ENCODE measurements at regions not wholly inside any gene's neighbourhood (a gene's known extent, or its start where the extent isn't known, plus 50 kb on each side); places are given as distances from the start of the nearest gene placed in this dataset.

DNA sequence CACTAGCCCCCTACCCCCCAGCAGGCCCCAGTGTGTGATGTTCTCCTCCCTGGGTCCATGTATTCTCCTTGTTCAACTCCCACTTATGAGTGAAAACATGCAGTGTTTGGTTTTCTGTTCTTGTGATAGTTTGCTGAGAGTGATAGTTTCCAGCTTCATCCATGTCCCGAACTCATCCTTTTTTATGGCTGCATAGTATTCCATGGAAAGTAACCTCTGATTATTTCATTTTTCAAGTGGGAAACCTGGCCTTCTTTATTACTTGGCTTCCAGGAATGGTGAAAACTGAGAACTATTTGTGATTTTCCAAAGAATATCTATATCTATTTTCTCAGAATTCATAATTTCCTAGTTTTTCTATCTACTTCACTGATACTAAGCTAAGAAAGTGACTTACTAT lies 235.0 kb downstream of the MTERF1 start:
- Histone ChIP-seq H3K27me3 (no peaks in the 10 kb centered on the region), H3K9me3 (no peaks in the 10 kb centered on the region), H3K27ac (no peak overlapping the region), H3K4me1 (no peaks in the 10 kb centered on the region), H3K36me3 (no peaks in the 10 kb centered on the region), H3K4me3 (no peak overlapping the region)
- no peak for DNase-seq
- no peak for ATAC-seq
- in situ Hi-C loops (cut with MboI; ENCODE audit: low sequenced_read_pairs in 4 of 4), result no loop called here
- TF ChIP-seq, protein P1, sequence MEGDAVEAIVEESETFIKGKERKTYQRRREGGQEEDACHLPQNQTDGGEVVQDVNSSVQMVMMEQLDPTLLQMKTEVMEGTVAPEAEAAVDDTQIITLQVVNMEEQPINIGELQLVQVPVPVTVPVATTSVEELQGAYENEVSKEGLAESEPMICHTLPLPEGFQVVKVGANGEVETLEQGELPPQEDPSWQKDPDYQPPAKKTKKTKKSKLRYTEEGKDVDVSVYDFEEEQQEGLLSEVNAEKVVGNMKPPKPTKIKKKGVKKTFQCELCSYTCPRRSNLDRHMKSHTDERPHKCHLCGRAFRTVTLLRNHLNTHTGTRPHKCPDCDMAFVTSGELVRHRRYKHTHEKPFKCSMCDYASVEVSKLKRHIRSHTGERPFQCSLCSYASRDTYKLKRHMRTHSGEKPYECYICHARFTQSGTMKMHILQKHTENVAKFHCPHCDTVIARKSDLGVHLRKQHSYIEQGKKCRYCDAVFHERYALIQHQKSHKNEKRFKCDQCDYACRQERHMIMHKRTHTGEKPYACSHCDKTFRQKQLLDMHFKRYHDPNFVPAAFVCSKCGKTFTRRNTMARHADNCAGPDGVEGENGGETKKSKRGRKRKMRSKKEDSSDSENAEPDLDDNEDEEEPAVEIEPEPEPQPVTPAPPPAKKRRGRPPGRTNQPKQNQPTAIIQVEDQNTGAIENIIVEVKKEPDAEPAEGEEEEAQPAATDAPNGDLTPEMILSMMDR (IDR thresholded peaks at IDR 0.05 in 4 of 5, conservative IDR thresholded peaks at IDR 0.05 in 1 of 5), result no peak
- intact Hi-C loops (cut with DNase I; ENCODE audit: low total_unique reads), result no loop called here

DNA sequence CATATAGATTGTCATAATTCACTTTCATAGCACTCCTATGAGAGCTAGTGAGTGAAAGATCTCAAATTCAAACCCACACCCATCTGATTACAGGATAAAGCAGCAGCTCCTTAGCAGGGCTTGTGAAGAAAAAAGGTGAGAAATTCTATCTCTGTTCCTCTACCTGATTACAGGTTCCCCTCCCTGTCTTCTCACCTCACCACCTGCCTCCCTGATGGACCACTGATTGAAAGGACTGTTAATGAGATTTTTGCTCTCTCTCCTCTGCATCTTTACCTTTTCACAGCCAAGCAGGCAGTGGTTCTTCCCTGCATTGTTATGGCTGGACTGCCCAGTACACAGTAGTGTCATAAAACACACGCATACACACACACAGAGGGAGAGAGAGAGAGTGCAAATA lies 228.5 kb downstream of the MTERF1 start:
- TF ChIP-seq, protein P1 (IDR thresholded peaks at IDR 0.05 in 4 of 5, conservative IDR thresholded peaks at IDR 0.05 in 1 of 5), result no peak
- no peak for TF ChIP-seq POLR2A (IDR thresholded peaks at IDR 0.05)
- Histone ChIP-seq H3K27ac (no peak overlapping the region), H3K36me3 (no peaks in the 10 kb centered on the region), H3K27me3 (no peaks in the 10 kb centered on the region), H3K4me1 (no peaks in the 10 kb centered on the region), H3K9me3 (no peaks in the 10 kb centered on the region), H3K4me3 (no peak overlapping the region)
- intact Hi-C loops (cut with DNase I; ENCODE audit: low total_unique reads) (no loop called here), in situ Hi-C loops (cut with MboI; ENCODE audit: low sequenced_read_pairs in 4 of 4) (no loop called here)
- DNase-seq (no peak), ATAC-seq (no peak)

DNA sequence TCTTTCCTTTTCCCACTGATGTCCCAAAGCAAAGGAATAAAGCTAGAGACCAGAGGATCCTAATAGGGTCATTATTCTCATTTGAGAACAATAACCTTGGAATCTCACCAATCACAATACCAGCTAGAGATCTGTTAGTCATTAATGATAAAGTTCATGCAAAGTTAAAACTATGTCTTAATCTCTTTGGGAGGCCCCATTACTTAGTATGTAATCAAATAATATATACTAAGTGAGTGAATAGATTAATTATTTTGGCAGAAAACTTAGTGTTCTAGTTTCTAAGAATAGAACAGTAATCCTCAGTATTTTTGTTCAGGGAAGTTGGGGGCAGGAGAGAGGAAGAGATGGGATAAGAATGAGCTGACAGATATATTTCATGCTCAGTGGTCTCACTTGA lies 227.2 kb downstream of the MTERF1 start:
- H3K9me3 ChIP-seq, result no peaks in the 10 kb centered on the region
- H3K27me3 ChIP-seq, result no peaks in the 10 kb centered on the region
- DNase-seq, result no peak
- no peak overlapping the region for H3K4me3 ChIP-seq
- intact Hi-C loops (cut with DNase I; ENCODE audit: low total_unique reads), result no loop called here
- no peak for ATAC-seq
- no peak overlapping the region for H3K27ac ChIP-seq
- H3K4me1 ChIP-seq, result no peaks in the 10 kb centered on the region
- in situ Hi-C loops (cut with MboI; ENCODE audit: low sequenced_read_pairs in 4 of 4), result no loop called here
- TF ChIP-seq, protein P1 (IDR thresholded peaks at IDR 0.05 in 4 of 5, conservative IDR thresholded peaks at IDR 0.05 in 1 of 5), result no peak
- no peak for TF ChIP-seq POLR2A (IDR thresholded peaks at IDR 0.05)
- H3K36me3 ChIP-seq, result no peaks in the 10 kb centered on the region

DNA sequence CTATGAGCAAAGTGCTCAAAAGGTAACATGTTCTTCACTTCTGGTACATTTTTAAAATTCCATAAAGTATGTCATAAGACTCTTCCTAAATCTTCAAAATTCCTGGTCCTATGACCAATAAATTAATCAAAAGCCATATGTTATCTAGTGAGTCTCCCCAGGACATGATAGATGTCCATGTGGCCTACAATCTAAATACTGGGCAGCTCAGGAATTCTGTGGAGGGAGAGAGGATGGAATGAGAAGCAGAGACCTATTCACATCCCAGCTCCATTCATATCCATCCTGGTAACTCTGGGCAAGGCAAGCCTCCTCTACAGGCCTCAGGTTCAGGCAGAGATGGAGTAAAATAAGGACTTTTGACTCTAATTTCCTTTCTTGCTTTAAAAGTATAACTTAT lies 224.8 kb downstream of the MTERF1 start:
- intact Hi-C loops (cut with DNase I; ENCODE audit: low total_unique reads), result no loop called here
- ATAC-seq (no peak), DNase-seq (no peak)
- Histone ChIP-seq H3K4me1 (no peaks in the 10 kb centered on the region), H3K27ac (no peak overlapping the region), H3K4me3 (no peak overlapping the region), H3K36me3 (no peaks in the 10 kb centered on the region), H3K9me3 (no peaks in the 10 kb centered on the region), H3K27me3 (no peaks in the 10 kb centered on the region)
- TF ChIP-seq POLR2A (IDR thresholded peaks at IDR 0.05), result no peak
- TF ChIP-seq, protein P1 (IDR thresholded peaks at IDR 0.05 in 4 of 5, conservative IDR thresholded peaks at IDR 0.05 in 1 of 5), result no peak
- in situ Hi-C loops (cut with MboI; ENCODE audit: low sequenced_read_pairs in 4 of 4), result no loop called here
